Tibial nerve (tissue), 4 donors: ENCODE measurements at regions not wholly inside any gene's neighbourhood (a gene's known extent, or its start where the extent isn't known, plus 50 kb on each side); places are given as distances from the start of the nearest gene placed in this dataset.

Experiments used
- DNase-seq, 2 donors: peaks; one replicate each; pipeline ENCODE4 v3.0.0-alpha.2; 2019; ENCODE audit warnings: low spot score in 2 of 2
- H3K27ac ChIP-seq, 4 donors: fragments of 200-600 bp; sonication (generic) in 3 of 4; one replicate each; pipeline ENCODE4 v1.5.1; 2017 to 2019; ENCODE audit warnings: mild to moderate bottlenecking in 1 of 4
- H3K27me3 ChIP-seq, 2 donors: fragments of 200-600 bp; sonication (generic) in 1 of 2; one replicate each; pipeline versions ENCODE4 v1.5.1 to v1.6.0; 2017 to 2019
- H3K36me3 ChIP-seq, 3 donors: fragments of 200-600 bp; sonication (generic); one replicate each; pipeline ENCODE4 v1.5.1; 2018 to 2019
- H3K4me1 ChIP-seq, 4 donors: fragments of 200-600 bp; sonication (generic) in 3 of 4; one replicate each; pipeline ENCODE4 v1.5.1; 2017 to 2019
- H3K4me3 ChIP-seq, 4 donors: fragments of 200-600 bp; sonication (generic) in 3 of 4; one replicate each; pipeline ENCODE4 v1.5.1; 2017 to 2019; ENCODE audit warnings: mild to moderate bottlenecking in 1 of 4, moderate library complexity in 1 of 4
- H3K9me3 ChIP-seq, 4 donors: fragments of 200-600 bp; sonication (generic) in 3 of 4; one replicate each; pipeline ENCODE4 v1.5.1; 2017 to 2019
- EP300 ChIP-seq, 2 donors: sonication (generic); formaldehyde crosslinking; IDR thresholded peaks; one replicate each; pipeline ENCODE4 v1.6.1; 2017; ENCODE audit warnings: antibody characterized with exemption in 2 of 2, mild to moderate bottlenecking in 1 of 2
- POLR2A ChIP-seq, 2 donors: fragments of 450-650 bp; IDR thresholded peaks; one replicate each; pipeline ENCODE4 v1.6.1; 2017; ENCODE audit warnings: antibody characterized with exemption in 2 of 2, mild to moderate bottlenecking in 2 of 2, moderate library complexity in 2 of 2
- WGBS, 2 donors: methylation state at CpG; one replicate each; pipeline ENCODE4 v1.1.5; 2018; 5-methylcytosine and 5-hydroxymethylcytosine counted together
- TF ChIP-seq, protein P1 (sequence below), 5 experiments: fragments of 200-600 bp in 3 of 5; fragments of 450-650 bp in 2 of 5; sonication (generic) in 3 of 5; IDR thresholded peaks; one replicate each; pipeline ENCODE4 v1.5.1; 2016 to 2019; ENCODE audit warnings: antibody characterized with exemption in 5 of 5, mild to moderate bottlenecking in 3 of 5, moderate library complexity in 2 of 5

DNA sequence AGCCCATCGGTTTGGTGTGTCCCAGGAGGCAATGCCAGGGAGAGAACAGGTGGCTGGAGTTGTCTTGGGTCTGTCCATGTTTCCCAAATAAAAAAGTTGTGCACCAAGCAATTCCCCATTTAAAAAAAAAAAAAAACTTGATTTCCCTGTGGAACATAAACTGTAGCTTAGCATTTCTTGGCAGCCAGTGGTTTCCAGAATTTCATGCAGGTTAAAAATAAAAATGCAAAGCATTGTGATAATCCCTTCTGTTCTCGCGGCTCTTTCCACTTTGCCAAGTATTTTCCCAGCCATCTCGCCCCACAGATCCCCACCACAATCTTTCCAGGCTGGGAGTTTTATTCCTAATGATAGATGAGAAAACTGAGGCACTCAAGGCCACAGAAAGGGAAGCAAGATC is 51.4 kb upstream of the MSX1 start:
- Histone ChIP-seq H3K27me3 (no peaks in the 10 kb centered on the region), H3K4me1 (no peaks in the 10 kb centered on the region)
- WGBS, 2 donors: 74 to 79% methylated on average over 4 of the region's 4 CpGs

DNA sequence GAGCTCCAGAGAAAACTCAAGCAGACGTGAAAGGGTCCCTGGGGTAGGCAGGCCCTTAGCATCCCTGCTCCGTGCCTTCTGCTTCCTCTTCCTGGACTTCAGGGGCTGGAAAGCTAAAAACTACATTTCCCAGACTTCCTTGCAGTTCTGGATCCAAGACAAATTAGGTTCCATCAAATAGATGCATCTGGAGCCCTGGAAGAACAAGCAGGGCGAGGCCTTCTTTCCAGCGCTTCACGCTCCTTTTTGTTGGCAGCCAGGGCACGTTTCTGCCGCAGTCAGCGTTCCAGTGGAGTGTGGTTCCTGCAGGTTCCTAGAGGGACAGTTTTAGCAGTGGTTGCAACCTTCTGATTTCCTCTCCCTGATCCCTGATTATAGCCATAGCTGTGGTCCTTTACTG is 53.6 kb upstream of the MSX1 start:
- TF ChIP-seq POLR2A (IDR thresholded peaks at IDR 0.05) (no peak), EP300 (IDR thresholded peaks at IDR 0.05) (no peak)
- H3K27me3 ChIP-seq: no peaks in the 10 kb centered on the region
- no peak for DNase-seq
- peaks cover 0 to 34% (median 3%) of the 10 kb centered on the region in 4 donors for H3K9me3 ChIP-seq
- H3K4me3 ChIP-seq: no peak overlapping the region
- no peaks in the 10 kb centered on the region for H3K36me3 ChIP-seq
- WGBS, 2 donors: 66 to 68% methylated on average over 8 of the region's 8 CpGs
- no peaks in the 10 kb centered on the region for H3K4me1 ChIP-seq
- H3K27ac ChIP-seq: no peak overlapping the region

More for the DNA sequence above, 51.4 kb upstream of the MSX1 start:
- no peaks in the 10 kb centered on the region for H3K36me3 ChIP-seq
- H3K4me3 ChIP-seq: no peak overlapping the region
- no peak for TF ChIP-seq POLR2A (IDR thresholded peaks at IDR 0.05)
- no peak for TF ChIP-seq EP300 (IDR thresholded peaks at IDR 0.05)
- TF ChIP-seq, protein P1, sequence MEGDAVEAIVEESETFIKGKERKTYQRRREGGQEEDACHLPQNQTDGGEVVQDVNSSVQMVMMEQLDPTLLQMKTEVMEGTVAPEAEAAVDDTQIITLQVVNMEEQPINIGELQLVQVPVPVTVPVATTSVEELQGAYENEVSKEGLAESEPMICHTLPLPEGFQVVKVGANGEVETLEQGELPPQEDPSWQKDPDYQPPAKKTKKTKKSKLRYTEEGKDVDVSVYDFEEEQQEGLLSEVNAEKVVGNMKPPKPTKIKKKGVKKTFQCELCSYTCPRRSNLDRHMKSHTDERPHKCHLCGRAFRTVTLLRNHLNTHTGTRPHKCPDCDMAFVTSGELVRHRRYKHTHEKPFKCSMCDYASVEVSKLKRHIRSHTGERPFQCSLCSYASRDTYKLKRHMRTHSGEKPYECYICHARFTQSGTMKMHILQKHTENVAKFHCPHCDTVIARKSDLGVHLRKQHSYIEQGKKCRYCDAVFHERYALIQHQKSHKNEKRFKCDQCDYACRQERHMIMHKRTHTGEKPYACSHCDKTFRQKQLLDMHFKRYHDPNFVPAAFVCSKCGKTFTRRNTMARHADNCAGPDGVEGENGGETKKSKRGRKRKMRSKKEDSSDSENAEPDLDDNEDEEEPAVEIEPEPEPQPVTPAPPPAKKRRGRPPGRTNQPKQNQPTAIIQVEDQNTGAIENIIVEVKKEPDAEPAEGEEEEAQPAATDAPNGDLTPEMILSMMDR (IDR thresholded peaks at IDR 0.05): no peak
- peaks cover 0 to 29% (median 3%) of the 10 kb centered on the region in 4 donors for H3K9me3 ChIP-seq
- no peak for DNase-seq
- H3K27ac ChIP-seq: no peak overlapping the region

DNA sequence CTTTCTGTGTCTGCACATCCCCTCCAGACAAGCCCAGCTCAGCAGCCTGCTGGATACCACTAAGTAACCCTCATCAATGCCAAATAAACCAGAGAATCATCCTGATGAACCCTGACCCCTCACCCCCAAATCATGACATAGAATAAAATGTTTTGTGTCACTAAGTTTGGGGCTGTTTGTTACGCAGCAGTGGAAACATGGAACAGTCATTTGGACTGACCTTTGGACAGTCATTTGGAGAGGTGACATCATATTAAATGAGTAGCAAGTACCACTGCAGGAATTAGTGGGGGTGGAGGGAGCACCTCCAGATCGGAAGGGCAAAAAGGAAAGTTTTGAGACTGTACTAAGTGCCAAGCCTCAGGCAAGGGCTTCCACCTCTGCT is 55.6 kb upstream of the MSX1 start:
- Histone ChIP-seq H3K9me3 (peaks cover 0 to 18% (median 0%) of the 10 kb centered on the region in 4 donors), H3K27me3 (no peaks in the 10 kb centered on the region), H3K27ac (no peak overlapping the region), H3K36me3 (no peaks in the 10 kb centered on the region), H3K4me1 (no peaks in the 10 kb centered on the region), H3K4me3 (no peak overlapping the region)
- 92 to 93% methylated on average over 2 of the region's 2 CpGs for WGBS, 2 donors
- DNase-seq: no peak
- TF ChIP-seq, protein P1 (IDR thresholded peaks at IDR 0.05): no peak
- TF ChIP-seq EP300 (IDR thresholded peaks at IDR 0.05) (no peak), POLR2A (IDR thresholded peaks at IDR 0.05) (no peak)

DNA sequence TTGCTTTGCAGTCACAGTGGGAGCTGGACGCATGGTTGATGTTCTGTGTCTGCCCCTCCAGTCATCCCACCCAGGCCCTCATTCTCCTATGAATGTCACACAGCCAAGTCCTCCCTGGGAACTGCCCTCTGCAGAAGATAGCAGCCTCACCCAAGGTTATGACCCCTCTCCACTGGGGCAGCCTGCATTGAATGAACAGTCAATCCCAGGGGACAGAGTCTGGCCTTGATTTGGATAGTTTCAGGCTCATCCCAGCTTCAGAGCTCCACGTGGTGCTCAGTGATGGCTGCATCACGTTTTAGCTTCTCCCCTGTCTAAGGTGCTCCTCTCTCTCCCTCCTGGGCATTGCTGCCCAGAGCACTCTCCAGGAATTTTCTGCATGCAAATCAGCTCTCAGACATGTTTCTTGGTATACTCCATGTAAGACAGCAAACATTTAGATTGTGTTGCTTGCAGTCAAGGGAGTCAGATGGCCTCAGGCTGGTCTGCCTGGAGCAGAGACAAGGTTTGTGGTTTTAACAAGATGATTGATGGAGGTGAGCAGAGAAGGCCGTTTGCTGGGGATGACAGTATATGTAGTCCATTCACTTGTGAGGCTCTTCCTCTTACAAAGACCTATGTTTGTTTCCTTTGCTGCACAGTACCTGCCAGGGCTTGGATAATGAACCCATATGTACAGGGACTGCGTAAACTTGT is 56.1 kb upstream of the MSX1 start:
- TF ChIP-seq EP300 (IDR thresholded peaks at IDR 0.05) (no peak), POLR2A (IDR thresholded peaks at IDR 0.05) (no peak)
- TF ChIP-seq, protein P1 (IDR thresholded peaks at IDR 0.05): no peak
- WGBS, 2 donors: 53% methylated on average over 5 of the region's 5 CpGs

DNA sequence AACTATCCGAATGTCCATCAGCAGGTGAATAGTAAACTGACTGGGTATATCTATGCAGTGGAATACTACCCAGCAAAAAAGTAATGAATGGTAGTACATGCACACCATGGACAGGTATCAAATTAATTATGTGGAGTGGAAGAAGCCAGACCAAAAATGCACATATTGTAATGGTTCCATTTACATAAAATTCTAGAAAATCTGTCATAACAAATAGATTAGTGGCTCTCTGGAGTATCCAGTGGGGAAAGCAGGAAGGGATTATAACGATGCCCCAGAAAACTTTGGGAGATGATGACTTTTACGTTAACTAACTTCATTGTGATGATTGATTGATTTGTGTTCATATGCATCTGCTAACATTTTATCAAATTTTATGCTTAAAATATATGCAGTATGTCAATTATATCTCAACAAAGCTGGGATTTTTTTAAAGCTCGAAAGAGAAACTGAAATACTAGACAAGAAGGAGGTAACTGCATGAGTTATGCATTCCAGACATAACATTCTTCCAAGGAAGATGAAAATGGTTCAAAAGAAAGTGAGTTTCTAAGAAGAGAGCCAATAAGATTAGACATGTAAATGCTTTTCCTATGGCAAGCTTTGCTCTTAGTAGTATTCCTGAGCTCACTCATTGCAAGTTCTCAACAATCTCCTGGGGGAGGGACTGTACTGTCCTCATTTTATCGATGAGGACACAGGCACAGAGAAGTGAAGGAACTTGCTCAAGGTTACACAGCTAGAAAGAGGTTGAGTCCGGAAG is 58.6 kb upstream of the MSX1 start:
- no peaks in the 10 kb centered on the region for H3K27me3 ChIP-seq
- WGBS, 2 donors: 75% methylated on average over 6 of the region's 6 CpGs
- H3K36me3 ChIP-seq: no peaks in the 10 kb centered on the region
- no peak for DNase-seq
- H3K27ac ChIP-seq: no peak overlapping the region
- H3K4me1 ChIP-seq: no peaks in the 10 kb centered on the region
- peaks cover 0 to 16% (median 0%) of the 10 kb centered on the region in 4 donors for H3K9me3 ChIP-seq
- no peak for TF ChIP-seq EP300 (IDR thresholded peaks at IDR 0.05)
- TF ChIP-seq, protein P1 (IDR thresholded peaks at IDR 0.05): no peak
- TF ChIP-seq POLR2A (IDR thresholded peaks at IDR 0.05): no peak
- H3K4me3 ChIP-seq: no peak overlapping the region

More for the DNA sequence above, 56.1 kb upstream of the MSX1 start:
- no peak overlapping the region for H3K27ac ChIP-seq
- H3K4me1 ChIP-seq: no peaks in the 10 kb centered on the region
- H3K9me3 ChIP-seq: peaks cover 0 to 14% (median 0%) of the 10 kb centered on the region in 4 donors
- H3K4me3 ChIP-seq: no peak overlapping the region
- no peaks in the 10 kb centered on the region for H3K27me3 ChIP-seq
- no peaks in the 10 kb centered on the region for H3K36me3 ChIP-seq
- no peak for DNase-seq
